Parathyroid adenoma (tissue), 2 donors: ENCODE measurements at regions not wholly inside any gene's neighbourhood (a gene's known extent, or its start where the extent isn't known, plus 50 kb on each side); places are given as distances from the start of the nearest gene placed in this dataset.

Experiments used
- H2AFZ ChIP-seq: fragments of 300-600 bp; sonication (generic); one replicate; pipeline ENCODE4 v1.7.0; 2017; ENCODE audit warnings: antibody characterized with exemption, mild to moderate bottlenecking
- H3K27ac ChIP-seq: fragments of 300-600 bp; sonication (generic); one replicate; pipeline ENCODE4 v1.7.0; 2017
- H3K27me3 ChIP-seq: fragments of 300-600 bp; sonication (generic); one replicate; pipeline ENCODE4 v1.7.0; 2017; ENCODE audit warnings: low read length; ENCODE audit not compliant: control insufficient read depth, insufficient read depth
- H3K36me3 ChIP-seq: fragments of 300-600 bp; sonication (generic); one replicate; pipeline ENCODE4 v1.7.0; 2017; ENCODE audit warnings: low read length; ENCODE audit not compliant: control insufficient read depth, insufficient read depth
- H3K4me1 ChIP-seq: fragments of 300-600 bp; sonication (generic); one replicate; pipeline ENCODE4 v1.7.0; 2017; ENCODE audit warnings: control low read depth
- H3K4me2 ChIP-seq: fragments of 300-600 bp; sonication (generic); one replicate; pipeline ENCODE4 v1.7.0; 2017; ENCODE audit warnings: low read length
- H3K4me3 ChIP-seq: fragments of 300-600 bp; sonication (generic); one replicate; pipeline ENCODE4 v1.7.0; 2017; ENCODE audit warnings: low read depth, low read length
- H3K79me2 ChIP-seq: fragments of 300-600 bp; sonication (generic); one replicate; pipeline ENCODE4 v1.7.0; 2017; ENCODE audit warnings: control low read depth
- H3K9ac ChIP-seq: fragments of 300-600 bp; sonication (generic); one replicate; pipeline ENCODE4 v1.7.0; 2017; ENCODE audit warnings: mild to moderate bottlenecking
- H3K9me3 ChIP-seq: fragments of 300-600 bp; sonication (generic); one replicate; pipeline ENCODE4 v1.7.0; 2017; ENCODE audit warnings: low read length; ENCODE audit not compliant: control insufficient read depth
- TF ChIP-seq, protein P1 (sequence below): fragments of 300-600 bp; sonication (generic); IDR thresholded peaks from one replicate; pipeline ENCODE4 v1.7.0; 2017; ENCODE audit warnings: antibody characterized with exemption, mild to moderate bottlenecking
- donor health status: primary hyperparathyroidism.

DNA sequence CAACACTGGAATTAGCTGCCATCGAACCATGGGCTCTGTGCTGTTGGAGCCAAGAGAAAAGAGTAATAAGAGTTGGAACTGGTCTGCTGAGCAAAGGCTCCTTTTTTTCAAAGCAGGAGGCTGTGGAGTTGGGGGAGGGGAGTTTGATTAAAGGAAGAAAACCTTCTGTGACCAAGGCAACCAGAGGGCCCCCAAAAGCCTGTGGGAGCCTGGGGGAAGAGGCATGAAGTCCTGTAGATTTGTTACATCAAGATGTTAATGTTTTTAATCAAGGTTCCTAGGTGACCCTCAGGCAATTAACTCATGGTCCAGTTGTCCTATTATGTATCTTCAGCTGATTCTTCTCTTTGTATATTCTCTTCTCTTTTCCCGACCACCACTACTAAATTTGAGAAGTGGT, 403.9 kb downstream of the NDFIP2 start:
- Histone ChIP-seq H3K4me1 (no peaks in the 10 kb centered on the region), H3K9ac (no peak overlapping the region), H3K9me3 (no peaks in the 10 kb centered on the region), H3K79me2 (no peaks in the 10 kb centered on the region), H2AFZ (no peak overlapping the region), H3K27me3 (no peaks in the 10 kb centered on the region), H3K4me3 (no peak overlapping the region), H3K27ac (no peak overlapping the region), H3K36me3 (no peaks in the 10 kb centered on the region), H3K4me2 (no peak overlapping the region)
- TF ChIP-seq, protein P1, sequence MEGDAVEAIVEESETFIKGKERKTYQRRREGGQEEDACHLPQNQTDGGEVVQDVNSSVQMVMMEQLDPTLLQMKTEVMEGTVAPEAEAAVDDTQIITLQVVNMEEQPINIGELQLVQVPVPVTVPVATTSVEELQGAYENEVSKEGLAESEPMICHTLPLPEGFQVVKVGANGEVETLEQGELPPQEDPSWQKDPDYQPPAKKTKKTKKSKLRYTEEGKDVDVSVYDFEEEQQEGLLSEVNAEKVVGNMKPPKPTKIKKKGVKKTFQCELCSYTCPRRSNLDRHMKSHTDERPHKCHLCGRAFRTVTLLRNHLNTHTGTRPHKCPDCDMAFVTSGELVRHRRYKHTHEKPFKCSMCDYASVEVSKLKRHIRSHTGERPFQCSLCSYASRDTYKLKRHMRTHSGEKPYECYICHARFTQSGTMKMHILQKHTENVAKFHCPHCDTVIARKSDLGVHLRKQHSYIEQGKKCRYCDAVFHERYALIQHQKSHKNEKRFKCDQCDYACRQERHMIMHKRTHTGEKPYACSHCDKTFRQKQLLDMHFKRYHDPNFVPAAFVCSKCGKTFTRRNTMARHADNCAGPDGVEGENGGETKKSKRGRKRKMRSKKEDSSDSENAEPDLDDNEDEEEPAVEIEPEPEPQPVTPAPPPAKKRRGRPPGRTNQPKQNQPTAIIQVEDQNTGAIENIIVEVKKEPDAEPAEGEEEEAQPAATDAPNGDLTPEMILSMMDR: no peak

DNA sequence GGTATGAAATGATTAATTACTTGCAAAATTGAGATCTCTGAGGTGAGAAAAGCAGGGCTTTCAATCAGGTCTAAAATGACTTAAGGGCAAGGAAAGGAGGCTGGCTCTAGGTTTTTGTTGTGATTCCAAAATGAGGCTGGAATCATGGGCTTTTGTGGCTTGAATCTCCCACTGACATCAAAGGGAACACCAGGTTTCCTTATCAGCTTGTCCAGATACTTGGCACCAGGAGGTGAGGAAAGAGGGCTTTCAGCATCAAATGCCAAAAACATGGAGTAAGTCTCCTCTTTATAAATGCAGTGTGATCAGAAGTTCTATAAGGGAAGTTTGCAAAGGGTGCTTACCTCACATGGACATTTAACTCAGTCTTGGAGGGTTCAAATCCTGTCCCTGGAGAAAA, 402.3 kb downstream of the NDFIP2 start:
- Histone ChIP-seq H3K4me3 (no peak overlapping the region), H2AFZ (no peak overlapping the region), H3K9ac (no peak overlapping the region), H3K27me3 (no peaks in the 10 kb centered on the region), H3K9me3 (no peaks in the 10 kb centered on the region), H3K27ac (no peak overlapping the region), H3K4me1 (no peaks in the 10 kb centered on the region), H3K4me2 (no peak overlapping the region), H3K79me2 (no peaks in the 10 kb centered on the region), H3K36me3 (no peaks in the 10 kb centered on the region)
- TF ChIP-seq, protein P1: no peak

DNA sequence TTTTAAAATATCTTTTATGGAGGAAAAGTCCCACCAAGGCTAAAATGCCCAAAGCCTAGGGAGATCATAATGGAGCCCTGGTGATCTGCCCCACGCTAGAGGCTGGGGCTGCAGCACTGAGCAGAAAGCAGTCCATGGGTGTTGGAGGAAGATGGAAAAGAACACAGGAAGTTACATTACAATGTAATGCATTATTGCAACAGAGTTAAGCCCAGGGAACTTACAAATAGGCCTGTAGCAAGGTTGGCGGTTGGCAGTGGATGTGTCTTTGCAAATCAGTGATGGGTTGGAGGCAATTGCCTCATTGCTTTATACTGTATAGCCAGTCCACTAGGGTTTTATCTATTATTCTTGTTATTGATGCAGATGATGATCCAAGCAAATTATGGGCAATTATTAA, 399.9 kb downstream of the NDFIP2 start:
- Histone ChIP-seq H3K4me3 (no peak overlapping the region), H3K4me2 (no peak overlapping the region), H3K79me2 (no peaks in the 10 kb centered on the region), H3K36me3 (no peaks in the 10 kb centered on the region), H3K9me3 (no peaks in the 10 kb centered on the region), H2AFZ (no peak overlapping the region), H3K27ac (no peak overlapping the region), H3K9ac (no peak overlapping the region), H3K27me3 (no peaks in the 10 kb centered on the region), H3K4me1 (no peaks in the 10 kb centered on the region)
- TF ChIP-seq, protein P1: no peak

DNA sequence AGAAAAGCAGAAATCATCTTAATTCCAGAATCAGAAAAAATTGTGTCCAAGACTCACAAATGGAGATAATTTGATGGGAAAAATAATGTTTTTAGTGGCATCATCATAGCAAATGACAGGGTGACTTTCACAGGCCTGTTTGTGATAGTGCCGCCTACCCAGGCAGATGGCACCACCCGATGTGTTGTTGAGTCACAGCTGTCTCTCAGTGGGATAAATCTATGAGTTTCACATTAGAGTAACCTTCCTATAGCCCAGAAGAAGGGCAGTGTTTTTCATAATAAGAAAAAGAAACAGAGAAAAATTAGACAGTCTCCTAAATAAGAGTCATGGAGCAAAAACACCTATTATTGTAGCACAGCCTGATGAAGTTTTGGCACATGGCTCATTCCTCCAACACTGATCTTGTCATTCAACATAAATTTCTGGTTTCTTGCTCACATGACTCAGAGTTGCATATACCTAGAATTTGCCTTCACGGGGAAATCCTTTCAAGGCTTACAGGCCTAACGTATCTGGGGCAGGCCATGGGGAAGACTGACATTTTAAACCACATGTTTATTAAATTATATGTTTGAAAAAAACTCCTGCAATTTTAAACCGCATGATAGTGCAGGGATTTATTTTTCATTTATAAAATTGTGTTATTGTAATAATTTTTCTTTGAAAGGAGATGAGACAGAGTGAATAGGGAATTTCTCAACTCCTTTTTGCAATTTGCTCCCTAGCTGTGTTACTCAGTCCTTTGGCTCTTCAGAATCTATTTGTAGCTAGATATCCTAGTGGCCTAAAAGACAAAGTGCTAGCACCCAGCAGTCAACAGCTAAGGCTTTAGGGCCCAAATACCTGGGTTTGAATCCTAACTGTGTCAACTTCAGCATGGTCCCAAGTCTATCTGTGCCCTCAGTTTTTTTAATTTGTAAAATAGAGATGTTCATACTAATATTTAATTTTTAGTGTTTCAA, 393.7 kb downstream of the NDFIP2 start:
- Histone ChIP-seq H3K4me2 (no peak overlapping the region), H3K9ac (no peak overlapping the region), H3K79me2 (no peaks in the 10 kb centered on the region), H3K36me3 (no peaks in the 10 kb centered on the region), H3K27me3 (no peaks in the 10 kb centered on the region), H3K9me3 (no peaks in the 10 kb centered on the region), H2AFZ (no peak overlapping the region), H3K27ac (no peak overlapping the region), H3K4me1 (no peaks in the 10 kb centered on the region), H3K4me3 (no peak overlapping the region)
- TF ChIP-seq, protein P1: no peak

DNA sequence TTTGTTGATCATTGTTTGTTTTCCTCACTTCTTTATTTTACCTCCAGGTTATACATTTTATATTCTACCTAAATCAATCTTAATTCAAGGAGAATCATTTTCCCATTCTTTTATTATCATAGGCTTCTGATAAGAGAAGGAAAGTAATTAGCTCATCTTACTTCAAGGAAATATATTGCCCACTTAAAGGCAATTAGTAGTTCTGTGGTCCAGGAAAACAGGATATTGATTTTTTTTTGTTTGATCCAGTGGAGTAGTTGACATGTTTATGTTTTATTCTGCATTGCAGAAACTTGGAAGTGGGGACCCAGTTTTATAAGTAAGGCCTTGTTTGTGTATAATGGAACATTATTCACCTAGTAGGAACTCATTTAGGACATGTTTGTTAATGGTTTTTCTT, 390.6 kb downstream of the NDFIP2 start:
- Histone ChIP-seq H2AFZ (no peak overlapping the region), H3K36me3 (no peaks in the 10 kb centered on the region), H3K9ac (no peak overlapping the region), H3K9me3 (no peaks in the 10 kb centered on the region), H3K4me1 (no peaks in the 10 kb centered on the region), H3K4me2 (no peak overlapping the region), H3K27me3 (no peaks in the 10 kb centered on the region), H3K79me2 (no peaks in the 10 kb centered on the region), H3K4me3 (no peak overlapping the region), H3K27ac (no peak overlapping the region)
- TF ChIP-seq, protein P1: no peak
